ENCODE measurements at regions not wholly inside any gene's neighbourhood (a gene's known extent, or its start where the extent isn't known, plus 50 kb on each side); places are given as distances from the start of the nearest gene placed in this dataset.

- DNase-seq (ENCODE audit: low spot score in 2 of 2): no peak
- no peak for FAIRE-seq
Measured at GRCh38 chr16:35450648-35451047, 1991.2 kb downstream of the TP53TG3F start.

DNA sequence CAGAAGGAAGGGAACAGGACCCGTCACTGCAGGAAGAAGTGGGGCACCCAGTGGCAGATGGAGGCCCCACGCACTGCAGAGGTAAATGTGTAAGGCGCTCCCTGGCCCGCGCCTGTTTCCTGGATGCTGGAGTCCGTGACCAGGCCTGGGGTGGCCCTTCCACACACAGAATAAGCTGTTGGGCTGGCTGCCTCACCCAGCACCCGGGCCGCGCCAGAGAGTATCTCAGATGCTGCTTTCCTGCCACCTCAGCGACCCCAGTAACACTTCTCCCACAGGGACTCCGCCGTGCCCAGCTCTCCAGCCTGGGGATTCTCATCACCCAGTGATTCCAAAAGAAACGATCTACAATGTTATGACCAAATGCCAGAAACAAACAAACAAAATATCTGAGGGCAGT is 1993.1 kb downstream of the TP53TG3F start:
- DNase-seq (ENCODE audit: low spot score in 2 of 2) (no peak), FAIRE-seq (no peak)

DNA sequence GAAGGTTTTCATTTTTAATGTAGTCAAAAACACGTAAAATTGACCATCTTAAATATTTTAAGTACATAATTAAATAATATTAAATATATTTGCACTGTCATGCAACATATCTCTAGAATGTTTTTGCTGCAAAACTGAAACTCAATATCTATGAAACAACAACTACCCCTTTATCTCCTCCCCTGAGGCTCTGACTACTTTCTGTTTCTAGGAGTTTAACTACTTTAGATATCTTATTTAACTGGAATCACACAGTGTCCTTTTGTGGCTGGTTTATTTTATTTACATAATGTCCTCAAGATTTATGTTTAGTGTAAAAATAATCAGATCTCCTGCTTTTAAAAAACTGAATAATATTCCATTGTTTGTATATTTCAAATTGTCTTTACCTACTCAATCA is 2003.9 kb downstream of the TP53TG3F start:
- DNase-seq (ENCODE audit: low spot score in 2 of 2) (no peak), FAIRE-seq (no peak)

DNA sequence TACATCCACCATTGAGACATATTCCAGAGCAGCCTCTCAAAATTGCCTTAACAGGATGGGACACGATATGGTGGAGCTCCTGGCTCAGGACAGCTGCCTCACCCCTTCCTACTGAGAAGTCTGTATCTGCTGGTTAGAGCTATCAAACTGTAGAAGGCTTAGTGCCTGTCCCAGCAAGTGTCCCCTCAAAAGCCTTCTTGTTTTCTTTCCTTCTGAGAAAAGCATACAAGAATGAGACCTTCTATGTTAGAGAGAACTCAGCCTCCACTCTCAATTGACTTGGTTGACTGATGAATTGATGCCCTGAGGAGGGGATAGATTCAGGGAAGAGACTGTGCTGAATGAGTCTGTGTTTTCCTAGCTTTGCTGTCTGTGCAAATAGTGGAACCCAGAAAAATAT is 2020.9 kb downstream of the TP53TG3F start:
- FAIRE-seq (no peak), DNase-seq (ENCODE audit: low spot score in 2 of 2) (no peak)

GRCh38 chr16:35480988-35481387 is 2021.6 kb downstream of the TP53TG3F start:
- FAIRE-seq: peak; percentile 83
- DNase-seq (ENCODE audit: low spot score in 2 of 2): no peak

DNA sequence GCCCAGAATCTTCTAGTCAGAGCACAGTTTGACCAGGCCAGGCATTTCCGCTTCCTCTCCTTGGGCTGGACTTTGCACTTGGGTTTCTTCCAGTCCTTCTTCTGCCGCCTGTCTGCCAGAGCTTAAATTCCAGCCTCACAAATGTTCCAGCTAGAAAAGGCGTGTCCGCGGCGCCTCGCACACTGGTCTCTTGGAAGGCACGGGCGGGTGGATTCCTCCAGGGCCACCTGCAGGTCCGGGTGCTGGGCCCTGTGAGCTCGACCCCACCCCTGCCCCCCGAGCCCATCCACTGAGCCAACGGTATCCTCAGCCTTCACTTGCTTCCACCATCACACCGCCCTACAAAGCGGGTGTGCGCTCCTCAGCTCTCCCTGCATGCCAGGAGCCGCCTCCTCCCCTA is 2026.5 kb downstream of the TP53TG3F start:
- DNase-seq (ENCODE audit: low spot score in 2 of 2): no peak
- no peak for FAIRE-seq

- no peak for DNase-seq (ENCODE audit: low spot score in 2 of 2)
- FAIRE-seq: no peak
Measured at GRCh38 chr16:35492225-35492624, 2032.8 kb downstream of the TP53TG3F start.

DNA sequence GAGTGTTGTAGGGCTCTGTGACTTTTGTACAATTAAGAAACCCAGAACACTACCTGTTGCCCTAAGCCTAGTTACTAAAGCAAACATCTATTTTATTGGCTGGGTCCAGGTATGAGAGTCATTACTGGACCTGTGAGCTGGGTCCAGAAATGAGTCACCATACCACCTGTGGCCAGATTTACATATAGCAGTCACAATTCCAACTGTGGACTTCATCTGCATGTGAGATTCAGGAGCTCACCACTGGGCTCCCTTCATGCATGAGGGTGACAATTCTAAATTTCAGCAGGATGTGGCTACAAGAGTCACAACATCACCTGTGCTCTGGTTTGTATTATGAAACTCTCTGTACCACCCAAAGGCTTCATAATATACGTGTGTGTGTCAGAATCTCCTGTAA is 2038.0 kb downstream of the TP53TG3F start:
- FAIRE-seq (no peak), DNase-seq (ENCODE audit: low spot score in 2 of 2) (no peak)

DNA sequence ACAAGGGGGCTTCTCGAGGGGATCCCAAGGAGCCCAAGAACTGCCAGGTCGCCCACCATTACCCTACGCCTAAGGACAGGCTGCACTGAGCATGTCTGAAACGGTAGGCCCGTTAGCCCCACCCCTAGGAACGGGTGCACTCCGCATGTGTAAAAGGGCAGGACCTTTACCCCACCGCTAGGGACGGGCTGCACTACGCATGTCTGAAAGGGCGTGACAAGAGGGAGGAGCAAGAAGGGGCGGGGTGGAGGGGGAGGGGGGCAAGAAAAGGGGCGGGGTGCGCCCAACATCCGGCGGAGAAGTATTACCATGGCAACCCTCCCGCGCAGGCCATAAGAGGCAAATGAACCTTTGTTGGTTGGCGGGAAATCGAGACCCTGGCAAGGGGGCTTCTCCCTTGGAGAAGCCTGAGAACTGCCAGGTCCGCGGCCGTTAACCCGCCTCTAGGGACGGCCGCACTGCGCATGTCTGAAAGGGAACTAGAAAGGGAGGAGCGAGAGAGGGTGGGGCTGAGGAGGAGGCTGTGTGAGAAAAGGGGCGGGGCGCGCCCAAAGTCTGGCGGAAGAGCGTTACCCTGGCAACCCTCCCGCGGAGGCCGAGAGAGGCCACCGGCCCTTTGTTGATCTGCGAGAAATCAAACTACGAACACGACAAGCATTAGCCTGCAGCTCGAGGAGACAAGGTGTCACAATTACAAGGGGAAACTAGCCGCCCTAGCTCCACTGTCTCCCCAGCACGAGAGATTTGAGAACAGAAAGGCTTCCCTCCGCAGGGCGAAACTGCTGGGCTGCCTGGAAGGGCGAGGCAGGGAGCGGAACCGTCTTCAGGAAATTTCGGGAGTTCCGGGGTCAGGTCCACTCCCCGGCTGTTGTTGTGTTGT is 2046.8 kb downstream of the TP53TG3F start:
- no peak for FAIRE-seq
- no peak for DNase-seq (ENCODE audit: low spot score in 2 of 2)

GRCh38 chr16:35506898-35507194 is 2047.4 kb downstream of the TP53TG3F start:
- FAIRE-seq (no peak), DNase-seq (ENCODE audit: low spot score in 2 of 2) (no peak)

DNA sequence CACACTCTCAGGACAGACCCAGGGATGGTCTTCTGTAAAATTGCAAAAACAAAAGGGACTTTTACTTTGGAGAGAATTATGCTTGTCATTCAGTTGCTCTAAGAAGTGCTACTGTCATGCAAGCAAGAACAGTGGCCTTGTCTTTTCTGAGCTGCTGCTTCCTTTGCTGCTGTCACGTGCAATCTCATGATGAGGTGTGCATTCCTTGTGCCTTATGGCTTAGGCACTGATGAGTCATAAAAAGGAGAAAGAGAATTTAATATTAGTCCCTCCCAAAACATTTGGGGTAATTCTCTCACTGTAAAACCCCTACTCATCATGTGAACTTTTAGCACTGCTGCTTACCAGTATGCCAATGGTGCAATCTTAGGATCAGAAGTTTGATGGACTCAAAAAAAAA is 2051.3 kb downstream of the TP53TG3F start:
- FAIRE-seq: no peak
- DNase-seq (ENCODE audit: low spot score in 2 of 2): no peak

DNA sequence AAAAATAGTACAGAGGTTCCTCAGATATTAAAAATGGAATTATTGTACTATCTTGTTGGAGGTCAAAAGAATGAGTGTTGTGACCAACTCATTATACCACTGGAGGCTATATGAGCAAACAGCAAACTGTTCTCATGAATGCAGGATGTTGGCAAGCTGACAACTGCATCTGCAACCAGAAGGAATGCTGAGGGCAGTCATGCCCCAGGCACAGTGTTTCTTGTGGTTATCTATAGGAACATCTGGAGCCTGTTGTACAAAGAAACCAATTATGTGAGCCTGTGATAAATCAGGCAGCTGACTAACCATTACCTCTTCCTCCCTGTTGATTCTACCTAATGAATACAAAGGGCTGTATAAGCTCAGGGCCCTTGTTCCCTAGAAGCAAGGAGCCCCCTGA is 2057.1 kb downstream of the TP53TG3F start:
- no peak for FAIRE-seq
- DNase-seq (ENCODE audit: low spot score in 2 of 2): no peak

DNA sequence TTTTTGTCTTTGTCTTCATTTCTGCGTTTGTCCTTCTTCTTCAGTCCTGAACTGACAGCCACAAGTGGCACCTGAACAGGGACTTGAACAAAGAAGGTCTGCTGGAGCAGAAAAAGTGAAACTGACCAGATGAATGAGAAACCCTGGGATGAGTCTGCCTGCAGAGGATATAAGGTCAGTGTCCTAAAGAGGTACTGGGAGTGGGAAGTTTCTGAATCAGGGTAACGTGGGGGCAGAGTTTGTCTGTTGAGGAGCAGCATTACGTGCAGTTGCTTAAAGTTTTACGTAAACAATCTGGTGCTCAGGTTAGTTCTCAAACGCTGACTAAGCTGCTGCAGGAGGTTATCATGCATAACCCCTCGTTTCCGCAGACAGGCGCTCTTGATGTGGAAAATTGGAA is 2057.6 kb downstream of the TP53TG3F start:
- DNase-seq (ENCODE audit: low spot score in 2 of 2) (no peak), FAIRE-seq (no peak)

DNA sequence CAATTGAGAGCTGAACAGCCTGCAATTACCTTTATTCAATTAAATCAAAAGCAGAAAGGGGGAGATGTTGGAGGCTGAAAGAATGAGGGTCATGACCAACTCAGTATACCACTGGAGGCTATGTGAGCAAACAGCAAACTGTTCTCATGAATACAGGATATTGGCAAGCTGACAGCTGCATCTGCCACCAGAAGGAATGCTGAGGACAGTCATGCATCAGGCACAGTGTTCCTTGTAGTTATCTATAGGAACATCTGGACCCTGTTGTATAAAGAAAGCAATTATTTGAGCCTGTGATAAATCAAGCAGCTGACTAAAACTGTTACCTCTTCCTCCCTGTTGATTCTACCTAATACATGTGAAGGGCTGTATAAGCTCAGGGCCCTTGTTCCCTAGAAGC is 2064.6 kb downstream of the TP53TG3F start:
- FAIRE-seq (no peak), DNase-seq (ENCODE audit: low spot score in 2 of 2) (no peak)

DNA sequence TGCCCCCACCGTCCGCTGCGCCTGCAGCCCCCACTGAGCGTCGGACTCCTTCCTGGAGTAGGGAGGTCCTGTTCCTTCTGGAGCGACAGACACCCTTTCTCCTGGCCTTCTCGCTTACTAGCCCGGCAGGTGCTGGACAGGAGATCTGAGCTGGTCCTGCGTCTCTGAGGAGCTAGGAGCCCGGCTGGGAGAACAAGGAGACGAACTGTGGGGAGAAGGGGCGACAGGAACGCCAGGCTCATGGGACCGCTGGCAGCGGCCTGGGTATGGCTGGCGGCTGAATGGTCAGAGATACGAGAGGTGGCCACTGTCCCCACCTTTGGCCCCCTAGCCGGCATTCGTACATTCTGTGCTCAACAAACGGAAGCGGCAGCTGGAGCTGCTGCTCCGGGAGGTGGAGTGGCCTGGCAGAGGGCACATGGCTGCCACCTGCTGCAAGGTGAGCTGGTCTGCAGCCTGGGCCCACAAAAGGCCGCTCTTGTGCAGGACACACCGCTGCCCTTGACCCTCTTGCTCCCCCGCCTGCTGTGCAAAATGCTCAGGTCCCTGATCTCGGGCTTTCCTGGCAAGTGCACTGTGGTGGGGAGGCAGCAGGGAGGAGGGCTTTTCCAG is 2066.7 kb downstream of the TP53TG3F start:
- no peak for DNase-seq (ENCODE audit: low spot score in 2 of 2)
- no peak for FAIRE-seq

DNA sequence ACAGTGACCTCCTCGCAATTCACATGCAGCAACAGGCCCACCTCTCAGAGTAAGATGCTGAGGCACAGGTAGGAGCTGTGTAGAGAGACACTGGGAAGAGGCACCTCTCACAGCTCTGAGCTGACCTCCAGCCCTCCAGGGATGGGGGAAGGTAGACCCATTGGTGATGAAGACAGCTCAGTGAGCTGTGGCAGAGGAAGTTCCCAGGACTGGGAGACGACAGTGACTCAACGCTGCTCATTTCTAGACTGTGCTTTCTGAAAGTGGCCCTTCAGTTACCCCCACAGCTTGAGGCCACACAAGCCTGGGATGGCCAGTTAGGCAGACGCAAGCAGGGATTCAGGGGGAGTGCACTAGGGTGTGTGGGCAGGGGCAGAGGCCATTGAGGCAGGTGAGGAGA is 2073.2 kb downstream of the TP53TG3F start:
- DNase-seq (ENCODE audit: low spot score in 2 of 2) (no peak), FAIRE-seq (no peak)

DNA sequence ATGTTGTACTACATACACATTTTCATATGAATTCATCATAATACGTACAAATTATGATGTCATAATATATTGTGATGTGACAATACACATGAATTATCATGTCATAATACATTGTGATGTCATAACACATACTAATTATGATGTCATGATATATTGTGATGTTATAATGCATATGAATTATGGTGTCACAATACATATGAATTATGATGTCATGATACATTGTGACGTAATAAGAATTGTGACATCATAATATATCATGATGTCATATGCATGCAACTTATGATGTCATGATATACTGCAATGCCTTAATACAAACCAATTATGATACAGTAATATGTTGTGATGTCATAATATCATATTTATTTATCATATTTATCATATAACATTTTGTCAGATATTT is 2074.3 kb downstream of the TP53TG3F start:
- no peak for DNase-seq (ENCODE audit: low spot score in 2 of 2)
- peak; percentile 17 for FAIRE-seq

DNA sequence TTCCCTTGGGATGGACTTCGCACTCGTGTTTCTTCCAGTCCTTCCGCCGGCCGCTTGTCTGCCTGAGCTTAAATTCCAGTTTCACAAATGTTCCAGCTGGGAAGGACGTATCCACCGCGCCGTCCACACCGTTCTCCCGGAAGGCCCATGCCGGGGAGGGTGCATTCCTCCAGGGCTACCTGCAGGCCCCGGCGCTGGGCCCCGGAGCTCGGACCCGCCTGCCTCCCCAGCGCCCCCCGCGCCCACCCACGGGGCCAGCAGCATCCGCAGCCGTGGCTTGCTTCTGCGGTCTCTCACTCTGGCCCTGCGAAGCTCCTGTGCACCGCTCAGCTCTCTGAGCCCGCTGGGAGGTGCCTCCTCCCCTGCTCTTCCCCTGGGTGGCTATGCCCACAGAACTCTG is 2084.1 kb downstream of the TP53TG3F start:
- FAIRE-seq: no peak
- no peak for DNase-seq (ENCODE audit: low spot score in 2 of 2)

DNA sequence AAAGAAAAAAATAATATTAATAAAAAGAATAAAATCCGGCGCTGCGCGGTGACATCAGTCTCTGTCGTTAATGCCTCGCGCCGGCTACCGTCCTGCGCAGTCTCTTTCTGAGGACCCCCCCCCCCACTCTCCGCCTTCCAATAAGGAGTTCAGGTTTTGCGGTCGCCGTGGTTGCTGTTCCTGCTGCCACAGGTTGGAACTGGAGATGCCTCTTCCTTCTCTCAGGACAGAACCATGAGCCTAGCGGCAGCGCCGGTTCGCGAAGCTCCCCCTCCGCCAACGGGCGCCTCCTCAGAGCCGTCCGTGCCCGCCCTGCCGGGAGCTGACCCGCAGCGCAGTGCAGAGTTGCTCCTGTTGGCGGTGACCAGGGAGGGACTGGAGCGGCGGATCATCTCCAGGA is 2093.4 kb downstream of the TP53TG3F start:
- DNase-seq (ENCODE audit: low spot score in 2 of 2): no peak
- no peak for FAIRE-seq

DNA sequence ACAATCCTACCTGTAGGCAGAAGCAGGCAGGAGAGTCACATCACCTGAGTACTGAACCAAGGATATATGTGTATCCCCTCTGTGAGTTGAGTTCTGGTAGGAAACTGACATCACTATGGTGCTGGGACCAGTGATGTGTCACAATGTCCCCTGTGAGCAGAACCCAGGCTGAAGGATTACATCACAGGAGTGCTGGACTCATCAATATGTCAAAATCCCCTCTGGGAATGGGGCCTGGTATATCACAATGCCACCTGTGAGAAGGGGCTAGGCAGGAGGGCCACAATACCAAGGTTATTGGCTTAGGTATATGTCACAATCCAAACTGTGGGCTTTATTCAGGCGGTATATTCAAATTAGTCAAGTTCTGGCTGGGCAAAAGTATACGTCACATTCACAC is 2098.3 kb downstream of the TP53TG3F start:
- DNase-seq (ENCODE audit: low spot score in 2 of 2) (no peak), FAIRE-seq (no peak)

DNA sequence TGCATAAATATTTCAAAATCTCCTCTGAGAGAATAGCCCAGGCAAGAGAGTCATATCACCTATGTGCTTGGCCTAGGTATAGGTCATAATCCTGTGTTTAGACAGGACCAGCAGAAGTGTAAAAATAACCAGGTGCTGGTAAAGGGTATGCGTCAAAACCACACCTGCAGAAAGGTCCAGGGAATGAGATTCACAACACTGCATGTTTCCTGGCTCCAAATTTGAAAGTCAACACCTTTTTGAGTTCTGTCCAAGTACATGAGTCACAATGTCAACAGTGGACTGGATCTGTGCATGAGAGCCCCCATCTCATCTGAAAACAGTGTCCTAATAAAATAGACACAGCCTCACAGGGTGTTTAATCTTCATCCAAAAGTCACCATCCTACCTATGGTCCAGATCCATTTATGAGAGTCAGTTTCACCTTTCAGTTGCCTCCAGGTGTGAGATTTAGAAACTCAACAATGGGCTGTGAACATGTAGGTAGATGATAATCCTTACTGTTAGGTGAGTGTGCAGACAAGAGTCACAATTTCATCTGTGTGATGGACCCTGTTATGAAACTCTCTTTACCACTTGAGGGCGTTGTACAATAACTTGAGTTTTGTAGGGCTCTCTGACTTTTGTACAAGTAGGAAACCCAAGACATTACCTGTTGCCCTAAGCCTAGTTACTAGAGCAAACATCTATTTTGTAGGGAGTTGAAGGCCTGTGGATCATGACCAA is 2100.7 kb downstream of the TP53TG3F start:
- FAIRE-seq (no peak), DNase-seq (ENCODE audit: low spot score in 2 of 2) (no peak)

DNA sequence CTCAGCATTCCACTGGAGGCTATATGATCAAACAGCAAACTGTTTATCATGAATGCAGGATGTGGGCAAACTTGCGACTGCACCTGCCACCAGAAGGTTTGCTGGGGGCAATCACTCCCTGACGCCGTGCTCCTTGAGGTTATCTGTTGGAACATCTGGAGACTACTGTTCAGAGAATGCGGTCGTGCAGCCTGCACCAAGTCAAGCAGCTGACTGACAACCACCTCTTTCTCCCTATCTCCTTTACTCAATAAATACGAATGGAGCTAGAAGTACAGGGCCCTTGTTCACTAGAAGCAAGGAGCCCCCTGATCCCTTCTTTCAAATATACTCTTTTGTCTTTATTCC is 2101.2 kb downstream of the TP53TG3F start:
- DNase-seq (ENCODE audit: low spot score in 2 of 2) (no peak), FAIRE-seq (no peak)
